Glutamatergic neuron (in vitro differentiated cells): ENCODE measurements at regions not wholly inside any gene's neighbourhood (a gene's known extent, or its start where the extent isn't known, plus 50 kb on each side); places are given as distances from the start of the nearest gene placed in this dataset.
A peak's percentile ranks its signal among the peaks of the same experiment; 100 is the strongest.

Experiments
- DNase-seq: peaks from one replicate; pipeline ENCODE4 v3.0.0; 2022
- H3K27ac Mint-ChIP-seq: one replicate; pipeline ENCODE4 v1.8.0; 2020; ENCODE audit warnings: mild to moderate bottlenecking, mixed read lengths, inconsistent platforms; ENCODE audit not compliant: unreplicated experiment
- H3K27me3 Mint-ChIP-seq: one replicate; pipeline ENCODE4 v1.8.0; 2020; ENCODE audit warnings: mild to moderate bottlenecking, moderate library complexity, mixed read lengths, inconsistent platforms; ENCODE audit not compliant: unreplicated experiment
- H3K36me3 Mint-ChIP-seq: one replicate; pipeline ENCODE4 v1.8.0; 2020; ENCODE audit warnings: mild to moderate bottlenecking, mixed read lengths, inconsistent platforms; ENCODE audit not compliant: unreplicated experiment
- H3K4me1 Mint-ChIP-seq: one replicate; pipeline ENCODE4 v1.8.0; 2020; ENCODE audit warnings: mild to moderate bottlenecking, low read depth, mixed read lengths, inconsistent platforms; ENCODE audit not compliant: unreplicated experiment
- H3K4me3 Mint-ChIP-seq: one replicate; pipeline ENCODE4 v1.8.0; 2020; ENCODE audit warnings: mild to moderate bottlenecking, mixed read lengths, inconsistent platforms; ENCODE audit not compliant: unreplicated experiment
- H3K9me3 Mint-ChIP-seq: one replicate; pipeline ENCODE4 v1.8.0; 2020; ENCODE audit warnings: mild to moderate bottlenecking, moderate library complexity, mixed read lengths, inconsistent platforms; ENCODE audit not compliant: unreplicated experiment
- TF ChIP-seq, protein P1 (sequence below): fragments of 200-600 bp; sonication (generic); IDR thresholded peaks from one replicate; pipeline ENCODE4 v1.5.0; 2021; ENCODE audit not compliant: partially characterized antibody, unreplicated experiment

DNA sequence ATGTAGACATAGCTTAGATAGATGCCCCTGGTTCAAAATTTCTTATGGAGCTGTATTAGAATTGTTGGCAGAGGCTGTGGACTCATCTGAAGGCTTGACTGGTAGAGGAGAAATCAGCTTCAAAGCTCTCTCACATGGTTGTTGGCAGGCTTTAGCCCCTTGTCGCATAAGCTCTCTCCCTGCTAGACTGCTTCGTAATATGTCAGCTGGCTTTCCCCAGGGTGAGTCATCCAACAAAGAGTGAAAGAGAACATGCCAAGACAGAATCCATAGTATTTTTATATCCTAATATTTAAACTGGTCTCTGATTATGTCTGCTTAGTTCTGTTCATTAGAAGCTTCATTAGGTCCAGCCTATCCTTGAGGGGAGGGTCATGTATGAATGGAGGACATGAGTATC, 427.4 kb upstream of the NAALADL2 start:
- Mint-ChIP-seq H3K27ac (no peak overlapping the region), H3K36me3 (no peaks in the 10 kb centered on the region), H3K4me3 (no peak overlapping the region), H3K4me1 (peaks cover 1% of the 10 kb centered on the region), H3K9me3 (peaks cover 2% of the 10 kb centered on the region), H3K27me3 (no peaks in the 10 kb centered on the region)
- DNase-seq, result no peak
- TF ChIP-seq, protein P1, sequence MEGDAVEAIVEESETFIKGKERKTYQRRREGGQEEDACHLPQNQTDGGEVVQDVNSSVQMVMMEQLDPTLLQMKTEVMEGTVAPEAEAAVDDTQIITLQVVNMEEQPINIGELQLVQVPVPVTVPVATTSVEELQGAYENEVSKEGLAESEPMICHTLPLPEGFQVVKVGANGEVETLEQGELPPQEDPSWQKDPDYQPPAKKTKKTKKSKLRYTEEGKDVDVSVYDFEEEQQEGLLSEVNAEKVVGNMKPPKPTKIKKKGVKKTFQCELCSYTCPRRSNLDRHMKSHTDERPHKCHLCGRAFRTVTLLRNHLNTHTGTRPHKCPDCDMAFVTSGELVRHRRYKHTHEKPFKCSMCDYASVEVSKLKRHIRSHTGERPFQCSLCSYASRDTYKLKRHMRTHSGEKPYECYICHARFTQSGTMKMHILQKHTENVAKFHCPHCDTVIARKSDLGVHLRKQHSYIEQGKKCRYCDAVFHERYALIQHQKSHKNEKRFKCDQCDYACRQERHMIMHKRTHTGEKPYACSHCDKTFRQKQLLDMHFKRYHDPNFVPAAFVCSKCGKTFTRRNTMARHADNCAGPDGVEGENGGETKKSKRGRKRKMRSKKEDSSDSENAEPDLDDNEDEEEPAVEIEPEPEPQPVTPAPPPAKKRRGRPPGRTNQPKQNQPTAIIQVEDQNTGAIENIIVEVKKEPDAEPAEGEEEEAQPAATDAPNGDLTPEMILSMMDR, result no peak

DNA sequence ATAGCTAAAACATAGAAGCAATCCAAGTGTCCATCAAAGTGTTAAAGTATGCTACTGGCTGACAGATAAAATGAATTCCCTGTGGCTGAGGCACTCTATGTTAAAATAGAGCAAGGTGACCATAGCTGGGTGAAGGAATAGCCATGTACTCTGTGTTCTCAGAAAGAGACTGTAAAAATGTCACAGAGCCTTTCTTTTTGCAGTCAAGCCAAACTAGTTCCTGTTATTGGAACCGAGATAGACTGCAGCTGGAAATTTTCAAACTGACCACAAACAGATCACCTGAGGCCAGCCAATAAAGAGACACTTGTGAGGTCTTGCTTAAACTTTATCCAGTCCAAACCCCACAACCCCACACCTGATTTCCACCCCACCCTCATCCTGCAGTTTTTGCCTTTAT, 422.8 kb upstream of the NAALADL2 start:
- no peak for DNase-seq
- Mint-ChIP-seq H3K4me3 (no peak overlapping the region), H3K36me3 (no peaks in the 10 kb centered on the region), H3K9me3 (peaks cover 4% of the 10 kb centered on the region), H3K4me1 (peaks cover 9% of the 10 kb centered on the region), H3K27me3 (peaks cover 4% of the 10 kb centered on the region), H3K27ac (no peak overlapping the region)
- TF ChIP-seq, protein P1, result no peak

DNA sequence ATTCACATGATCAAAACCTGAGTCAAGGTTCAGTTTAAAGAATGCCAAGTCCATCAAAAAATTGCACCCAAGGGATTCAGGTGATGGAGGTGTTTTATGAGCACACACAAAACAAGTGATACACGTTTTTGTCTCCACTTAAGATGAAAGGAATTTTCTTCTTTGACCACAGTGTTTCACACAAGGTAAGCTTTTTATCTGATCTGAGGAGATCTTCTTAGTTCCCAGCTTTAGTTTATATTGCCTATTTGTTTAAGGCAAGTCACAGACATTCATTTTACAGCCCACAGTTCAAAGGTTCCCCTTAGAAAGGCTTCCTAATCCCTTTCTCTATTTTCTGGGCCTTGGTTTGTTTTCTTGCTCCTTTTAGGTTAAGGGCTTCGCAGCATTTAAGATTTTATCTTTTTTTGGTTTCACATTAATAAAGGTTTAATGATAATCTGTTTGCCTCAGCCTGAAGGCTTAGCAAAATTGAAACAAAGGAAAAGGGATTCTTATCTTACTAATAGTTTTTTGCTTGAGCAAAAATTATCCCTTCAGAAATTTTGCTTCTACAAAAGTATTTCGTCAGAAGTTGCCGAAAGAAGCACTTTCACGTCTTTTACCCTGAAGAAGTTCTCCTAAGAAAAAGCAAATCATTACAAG, 420.5 kb upstream of the NAALADL2 start:
- Mint-ChIP-seq H3K27ac (peak overlapping the region; percentile 23), H3K4me3 (no peak overlapping the region), H3K27me3 (peaks cover 8% of the 10 kb centered on the region), H3K4me1 (peaks cover 9% of the 10 kb centered on the region), H3K36me3 (no peaks in the 10 kb centered on the region), H3K9me3 (peaks cover 4% of the 10 kb centered on the region)
- TF ChIP-seq, protein P1, result no peak
- DNase-seq, result no peak

DNA sequence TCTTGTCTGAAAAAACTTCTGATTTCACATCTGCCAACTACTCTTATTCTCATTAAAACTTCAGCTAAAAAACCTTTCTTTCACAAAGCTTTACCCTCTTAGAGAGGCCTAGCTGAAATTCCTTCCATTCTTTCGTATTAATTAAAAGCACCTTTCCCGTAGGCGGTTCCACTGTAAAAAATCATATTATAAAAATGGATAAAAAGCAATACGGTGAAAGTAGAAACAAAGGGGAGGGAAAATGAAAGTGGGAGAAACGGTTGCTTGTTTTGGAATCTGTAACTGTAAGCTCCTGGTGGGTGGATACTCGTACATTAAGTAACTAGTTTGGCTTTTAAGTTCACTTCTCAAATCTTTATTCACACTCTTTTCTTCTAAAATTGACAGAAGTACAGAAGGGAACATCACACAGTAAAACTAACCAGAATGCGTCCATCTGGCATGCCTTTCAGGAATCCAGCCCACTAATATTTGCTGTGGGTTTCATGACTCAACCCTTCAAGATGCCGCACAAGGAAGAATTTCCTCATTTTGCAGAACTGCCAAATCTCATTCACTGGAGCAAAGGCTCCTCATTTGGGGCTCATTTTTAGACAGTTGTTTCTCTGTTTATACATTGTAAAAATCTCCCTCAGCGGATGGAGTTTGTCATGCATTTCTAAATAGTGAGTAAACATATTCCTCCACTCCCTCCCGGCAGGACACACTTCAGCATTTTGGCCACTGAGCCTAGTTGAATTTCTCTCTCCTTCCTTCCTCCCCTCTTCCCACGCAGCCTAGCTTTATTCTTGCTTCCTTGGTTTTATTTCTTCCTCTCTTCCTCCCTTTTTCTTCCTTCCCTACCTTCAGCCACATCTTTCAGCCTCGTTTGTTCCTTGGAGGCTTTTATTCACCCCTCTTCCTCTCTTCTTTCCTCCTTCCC, 419.5 kb upstream of the NAALADL2 start:
- Mint-ChIP-seq H3K4me3 (peak overlapping the region; percentile 90), H3K9me3 (peaks cover 4% of the 10 kb centered on the region), H3K36me3 (no peaks in the 10 kb centered on the region), H3K27ac (peak overlapping the region; percentile 72), H3K27me3 (peaks cover 8% of the 10 kb centered on the region), H3K4me1 (peaks cover 9% of the 10 kb centered on the region)
- TF ChIP-seq, protein P1, result no peak
- no peak for DNase-seq

DNA sequence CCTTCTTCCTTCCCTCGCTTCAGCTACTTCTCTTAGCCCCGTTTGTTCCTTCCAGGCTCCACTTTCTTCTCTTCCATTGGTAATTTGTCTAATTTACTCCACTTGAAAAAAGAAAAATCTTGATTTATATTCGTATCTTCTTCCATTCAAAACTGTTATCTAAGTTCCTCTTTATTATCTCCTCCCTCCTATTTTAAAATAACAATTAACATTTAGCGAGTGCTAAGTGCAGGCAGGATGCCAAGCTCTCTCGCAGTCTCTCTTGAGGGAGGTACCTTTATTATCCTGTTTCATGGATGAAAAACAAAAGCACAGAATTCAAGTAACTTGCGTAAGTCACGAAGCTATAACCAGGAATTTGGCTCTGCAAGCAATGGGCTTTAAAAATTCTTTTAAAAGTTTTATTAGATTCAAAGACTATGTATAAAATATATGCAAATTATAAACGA, 418.9 kb upstream of the NAALADL2 start:
- Mint-ChIP-seq H3K27ac (peak overlapping the region; percentile 72), H3K4me3 (peak overlapping the region; percentile 90), H3K4me1 (peaks cover 9% of the 10 kb centered on the region), H3K9me3 (peaks cover 4% of the 10 kb centered on the region), H3K27me3 (peaks cover 8% of the 10 kb centered on the region), H3K36me3 (no peaks in the 10 kb centered on the region)
- TF ChIP-seq, protein P1, result no peak
- DNase-seq, result no peak
